ENCODE measurements at regions not wholly inside any gene's neighbourhood (a gene's known extent, or its start where the extent isn't known, plus 50 kb on each side); places are given as distances from the start of the nearest gene placed in this dataset.

- DNase-seq (ENCODE audit: low read depth): no peak
These were observed 74.5 kb upstream of the CAMK1G start for GRCh38 chr1:209509039-209509438.

DNA sequence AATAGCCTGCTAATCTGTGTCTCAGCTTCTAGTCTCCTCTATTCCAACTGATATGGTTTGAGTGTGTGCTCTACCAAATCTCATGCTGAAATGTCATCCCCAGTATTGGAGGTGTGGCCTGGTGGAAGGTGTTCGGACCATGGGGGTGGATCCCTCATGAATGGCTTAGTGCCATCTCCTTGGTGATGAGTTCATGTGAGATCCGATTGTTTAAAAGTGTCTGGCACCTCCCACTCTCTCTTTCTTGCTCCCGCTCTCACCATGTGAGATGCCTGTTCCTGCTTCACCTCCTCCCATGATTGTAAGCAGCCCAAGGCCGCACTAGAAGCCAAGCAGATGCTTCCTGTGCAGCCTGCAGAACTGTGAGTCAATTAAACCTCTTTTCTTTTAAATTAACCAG lies 73.5 kb upstream of the CAMK1G start:
- DNase-seq (ENCODE audit: low read depth): no peak

DNA sequence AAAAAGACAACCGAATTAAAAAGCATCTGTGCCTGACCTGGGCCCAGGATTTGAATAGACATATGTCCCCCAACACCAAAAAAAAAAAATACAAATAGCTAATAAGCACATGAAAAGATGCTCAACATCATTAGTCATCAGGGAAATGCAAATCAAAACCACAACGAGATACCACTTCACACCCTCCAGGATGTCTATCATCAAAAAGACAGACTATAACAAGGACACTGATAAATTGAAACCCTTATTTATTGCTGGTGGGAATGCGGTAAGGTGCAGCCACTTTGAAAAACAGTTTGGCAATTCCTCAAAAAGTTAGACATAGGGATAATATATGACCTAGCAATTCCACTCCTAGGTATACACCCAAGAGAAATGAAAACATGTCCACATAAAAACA lies 72.3 kb upstream of the CAMK1G start:
- DNase-seq (ENCODE audit: low read depth): no peak

GRCh38 chr1:209512821-209513220 lies 70.7 kb upstream of the CAMK1G start:
- no peak for DNase-seq (ENCODE audit: low read depth)

GRCh38 chr1:209513226-209513625 lies 70.3 kb upstream of the CAMK1G start:
- no peak for DNase-seq (ENCODE audit: low read depth)

DNA sequence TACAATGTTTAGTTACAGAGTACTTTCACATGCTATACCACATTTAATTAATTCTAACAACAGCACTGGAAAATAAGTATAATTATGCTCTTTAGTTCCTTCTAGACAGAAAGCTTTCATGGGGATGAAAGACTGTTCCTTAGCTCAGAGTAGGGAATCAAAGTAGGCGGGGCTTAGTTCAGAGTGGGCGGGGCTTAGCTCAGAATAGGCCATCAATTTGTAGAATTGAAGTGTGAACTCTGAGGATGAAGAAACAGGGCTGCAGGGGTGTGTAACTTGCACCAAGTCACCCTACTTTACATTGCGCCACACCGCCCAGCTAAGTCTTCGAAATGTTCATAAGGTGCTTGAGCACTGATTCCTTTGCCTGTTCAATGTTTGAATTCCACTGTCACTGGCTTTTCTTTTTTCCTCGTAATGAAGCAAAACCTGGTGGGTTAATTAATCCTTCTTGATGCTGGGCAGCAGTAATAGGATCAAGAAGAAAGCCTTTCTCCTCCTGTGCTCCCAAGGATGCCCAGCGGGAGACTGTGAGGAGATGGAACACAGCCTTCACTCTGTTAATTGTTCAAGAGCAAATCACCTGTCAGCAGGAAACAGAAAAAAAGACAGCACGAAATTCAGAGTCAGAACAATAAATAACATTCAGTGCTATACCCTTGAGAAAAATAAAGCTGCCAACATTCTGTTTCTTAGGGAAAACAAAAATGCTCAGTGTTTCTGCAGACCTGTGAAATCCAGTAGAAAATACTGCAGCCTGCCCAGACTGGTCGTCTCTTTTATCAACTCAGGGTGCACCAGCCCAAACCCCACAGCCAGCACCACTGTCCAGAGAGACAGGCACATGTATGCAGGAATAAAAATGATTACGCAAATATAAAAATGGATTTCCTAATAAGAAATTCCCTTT lies 66.5 kb upstream of the CAMK1G start:
- no peak for DNase-seq (ENCODE audit: low read depth)

DNA sequence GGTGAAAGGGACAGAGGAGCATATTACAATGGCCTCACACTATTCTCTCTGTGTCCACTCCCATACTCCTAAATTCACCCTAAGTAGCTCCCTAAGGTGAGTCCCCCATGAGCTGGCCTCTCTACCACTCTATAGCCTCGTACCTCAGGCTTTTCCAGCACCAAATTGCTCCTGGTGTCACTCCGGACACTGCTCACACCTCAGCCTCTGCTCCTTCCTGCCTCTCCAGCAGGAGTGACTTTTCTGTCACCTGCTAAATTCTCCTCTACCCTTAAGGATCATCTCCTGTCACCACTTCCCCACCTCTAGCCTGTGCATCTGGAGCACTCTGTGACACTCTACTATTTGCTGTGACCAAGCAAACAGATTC lies 65.8 kb upstream of the CAMK1G start:
- DNase-seq (ENCODE audit: low read depth): no peak

DNA sequence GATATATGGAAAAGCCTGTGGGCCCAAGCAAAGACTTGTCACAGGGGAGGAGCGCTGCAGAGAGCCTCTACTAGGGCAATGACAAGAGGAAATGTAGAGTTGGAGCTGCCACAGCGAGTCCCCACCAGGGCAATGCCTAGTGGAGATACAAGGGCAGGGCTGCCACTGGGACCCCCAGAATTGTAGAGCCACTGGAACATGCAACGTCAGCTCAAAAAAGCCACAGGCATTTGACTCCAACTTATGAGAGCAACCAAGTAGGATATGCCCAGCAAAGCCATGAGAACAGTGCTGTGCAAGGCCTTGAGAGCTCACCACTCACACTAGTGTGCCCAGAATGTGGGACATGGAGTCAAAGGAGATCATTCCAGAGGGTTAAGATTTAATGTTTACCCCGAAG lies 63.7 kb upstream of the CAMK1G start:
- no peak for DNase-seq (ENCODE audit: low read depth)

DNA sequence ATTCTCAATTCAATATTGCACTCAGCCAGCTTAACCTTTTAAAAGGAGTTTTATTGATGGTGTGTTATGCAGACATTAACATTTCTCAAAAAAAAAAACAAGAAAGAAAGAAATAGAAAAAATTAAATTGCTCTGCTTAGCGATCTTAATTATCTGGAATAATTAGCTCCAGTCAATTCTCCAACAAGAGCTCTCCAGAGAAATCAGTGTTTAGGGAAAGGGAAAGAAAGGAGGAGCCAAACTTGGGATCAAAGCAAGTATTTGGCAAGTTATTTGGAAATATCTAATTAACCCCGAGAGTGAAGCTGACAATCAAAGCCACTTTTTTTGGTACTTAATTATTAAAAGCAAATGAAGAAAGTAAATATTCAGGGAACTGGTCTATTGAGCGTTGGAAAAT lies 60.7 kb upstream of the CAMK1G start:
- no peak for DNase-seq (ENCODE audit: low read depth)

GRCh38 chr1:209526137-209526536 lies 57.4 kb upstream of the CAMK1G start:
- no peak for DNase-seq (ENCODE audit: low read depth)

- no peak for DNase-seq (ENCODE audit: low read depth)
These were observed 56.1 kb upstream of the CAMK1G start for GRCh38 chr1:209527372-209527771.

DNA sequence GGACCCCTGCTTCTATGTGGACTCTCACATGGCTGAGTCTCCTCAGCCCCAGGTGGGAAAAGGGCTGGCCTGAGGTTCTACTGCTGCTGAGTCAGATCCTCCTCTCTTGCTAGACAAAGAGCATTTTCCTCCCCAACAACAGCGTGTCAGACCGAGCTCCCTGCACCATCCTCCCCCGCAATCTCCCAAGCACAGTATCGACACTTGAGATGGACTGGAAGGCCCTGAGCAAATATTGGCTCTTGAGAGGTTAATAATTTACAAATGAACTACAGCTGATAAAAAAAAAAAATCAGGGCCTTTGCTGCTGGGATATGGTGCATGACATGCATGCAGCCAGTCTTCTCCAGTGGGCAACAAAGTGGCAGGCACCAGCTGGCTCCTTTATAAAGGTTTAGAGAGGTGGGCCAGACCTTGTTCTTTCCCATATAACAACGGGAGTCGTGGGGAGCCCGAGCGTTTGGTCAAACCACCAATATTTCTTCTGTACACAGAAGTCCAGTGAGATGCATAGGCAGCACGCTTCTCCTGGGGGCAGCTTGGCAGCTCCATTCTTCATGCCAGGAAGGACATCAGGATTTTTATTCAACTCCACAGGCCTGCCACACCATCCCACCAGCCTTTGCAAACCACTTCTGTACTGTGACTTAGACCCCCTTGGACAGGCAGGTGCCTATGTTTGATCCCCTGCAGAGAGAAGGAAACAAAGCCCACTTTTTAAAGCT lies 55.4 kb upstream of the CAMK1G start:
- DNase-seq (ENCODE audit: low read depth): no peak

DNA sequence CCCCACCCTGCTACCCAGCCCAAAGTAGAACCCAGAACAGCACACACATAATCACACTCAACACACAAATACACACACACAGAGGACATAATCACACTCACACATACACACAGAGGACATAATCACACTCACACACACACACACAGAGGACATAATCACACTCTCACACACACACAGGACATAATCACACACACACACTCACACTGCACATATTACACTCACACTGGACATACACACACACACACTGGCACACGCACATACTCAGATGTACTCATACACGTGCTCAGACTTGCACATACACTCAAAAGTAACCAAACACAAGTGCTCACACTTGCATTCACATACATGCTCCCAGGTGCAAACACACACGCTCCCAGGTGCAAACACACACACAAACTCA lies 54.3 kb upstream of the CAMK1G start:
- no peak for DNase-seq (ENCODE audit: low read depth)

DNA sequence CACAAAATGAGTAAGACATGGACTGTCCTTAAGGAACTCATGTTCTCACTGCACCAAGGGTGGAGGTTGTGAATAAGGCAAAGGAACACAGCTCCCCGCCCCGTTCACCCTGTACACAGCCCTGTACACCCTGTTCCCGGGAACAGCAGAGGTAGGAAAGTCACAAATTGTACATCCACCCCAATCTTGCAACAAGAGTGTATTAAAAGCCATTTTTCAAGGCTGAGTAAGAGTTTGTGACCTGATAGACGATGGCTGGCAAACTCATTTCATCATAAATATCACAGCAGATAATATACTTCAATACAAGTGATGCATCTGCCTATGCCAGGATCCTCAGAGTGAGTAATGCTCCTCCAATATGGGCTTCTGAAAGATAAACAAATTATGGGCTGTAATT lies 52.5 kb upstream of the CAMK1G start:
- DNase-seq (ENCODE audit: low read depth): no peak

GRCh38 chr1:209531549-209531948 lies 52.0 kb upstream of the CAMK1G start:
- no peak for DNase-seq (ENCODE audit: low read depth)
